CD4-positive, CD25-positive, alpha-beta regulatory T cell (primary cell): ENCODE measurements at regions not wholly inside any gene's neighbourhood (a gene's known extent, or its start where the extent isn't known, plus 50 kb on each side); places are given as distances from the start of the nearest gene placed in this dataset.
"Not testable (repeated sequence)": the region's sequence is repeated elsewhere in the genome, so short reads cannot be mapped to it uniquely, and the experiment has no call there.

Experiments
- ATAC-seq, 2 donors: fragments of 150-1000 bp; cut with Tn5 transposase; one replicate each; pipeline ENCODE4 v1.10.0; 2021; ENCODE audit warnings: low read depth in 2 of 2, moderate number of reproducible peaks in 2 of 2, moderate library complexity in 1 of 2
- DNase-seq, 3 donors: peaks; one replicate each; pipeline versions ENCODE4 v3.0.0 to v3.0.0-alpha.2; 2012 to 2022; ENCODE audit warnings: mixed read lengths in 1 of 3
- H3K27ac ChIP-seq: one replicate; pipeline ENCODE4 v1.7.0; 2013; ENCODE audit warnings: mild to moderate bottlenecking, low read length; ENCODE audit not compliant: insufficient read depth, poor library complexity, severe bottlenecking
- H3K27me3 ChIP-seq: one replicate; pipeline ENCODE4 v1.7.0; 2013; ENCODE audit warnings: low read length; ENCODE audit not compliant: control insufficient read depth, insufficient read depth
- H3K36me3 ChIP-seq: one replicate; pipeline ENCODE4 v1.7.0; 2013; ENCODE audit warnings: mild to moderate bottlenecking, low read length, moderate library complexity; ENCODE audit not compliant: control insufficient read depth, insufficient read depth
- H3K4me1 ChIP-seq: 2 replicates; pipeline ENCODE4 v1.7.0; 2013; ENCODE audit warnings: mild to moderate bottlenecking, low read length; ENCODE audit not compliant: insufficient read depth, control insufficient read depth, poor library complexity, severe bottlenecking
- H3K4me3 ChIP-seq: one replicate; pipeline ENCODE4 v1.7.0; 2013; ENCODE audit warnings: low read depth, mild to moderate bottlenecking, low read length, moderate library complexity
- H3K9me3 ChIP-seq, 2 experiments: 1 replicate in 1 of 2; 2 replicates in 1 of 2; pipeline ENCODE4 v1.7.0; 2013; ENCODE audit warnings: low read length in 2 of 2, mild to moderate bottlenecking in 1 of 2, moderate library complexity in 1 of 2; ENCODE audit not compliant: control insufficient read depth in 2 of 2
- H3K27ac Mint-ChIP-seq, 3 donors: one replicate each; pipeline ENCODE4 v1.8.0; 2020 to 2022; ENCODE audit warnings: mild to moderate bottlenecking in 3 of 3, mixed read lengths in 3 of 3, moderate library complexity in 2 of 3
- H3K27me3 Mint-ChIP-seq: one replicate; pipeline ENCODE4 v1.8.0; 2022; ENCODE audit warnings: mild to moderate bottlenecking, mixed read lengths
- H3K36me3 Mint-ChIP-seq: one replicate; pipeline ENCODE4 v1.8.0; 2020; ENCODE audit warnings: mixed read lengths
- H3K4me1 Mint-ChIP-seq, 4 donors: one replicate each; pipeline ENCODE4 v1.8.0; 2020 to 2022; ENCODE audit warnings: mixed read lengths in 4 of 4, mild to moderate bottlenecking in 1 of 4
- H3K4me3 Mint-ChIP-seq, 4 donors: one replicate each; pipeline ENCODE4 v1.8.0; 2020 to 2022; ENCODE audit warnings: mild to moderate bottlenecking in 4 of 4, mixed read lengths in 4 of 4, moderate library complexity in 3 of 4
- H3K9me3 Mint-ChIP-seq, 7 donors: one replicate each; pipeline ENCODE4 v1.8.0; 2020 to 2022; ENCODE audit warnings: mixed read lengths in 7 of 7, mild to moderate bottlenecking in 3 of 7, moderate library complexity in 2 of 7

DNA sequence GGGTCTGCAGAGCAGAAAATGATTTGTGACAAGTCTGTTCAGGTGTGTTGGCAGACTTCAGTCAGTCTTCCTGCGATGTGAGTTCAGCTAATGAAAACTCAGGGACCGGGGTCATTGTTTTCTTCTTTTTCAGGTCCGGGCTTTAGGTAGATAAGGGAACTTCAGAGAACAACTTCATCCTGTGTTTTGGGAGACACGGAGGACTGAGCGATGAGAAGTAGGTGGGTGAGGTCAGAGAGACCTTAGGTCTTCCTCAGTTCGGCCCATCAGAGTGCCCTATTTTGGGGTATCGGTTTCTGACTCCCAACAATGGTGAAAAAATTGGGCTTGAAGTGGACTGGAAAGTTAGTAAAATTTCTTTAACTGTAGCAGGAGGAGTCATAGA lies 88.9 kb upstream of the ATF7IP2 start:
- DNase-seq (no peak), ATAC-seq (no peak)
- H3K4me3 Mint-ChIP-seq, result no peak overlapping the region
- Histone ChIP-seq H3K4me3 (no peak overlapping the region), H3K27me3 (no peaks in the 10 kb centered on the region), H3K36me3 (no peaks in the 10 kb centered on the region), H3K27ac (no peak overlapping the region), H3K9me3 (peaks cover 1 to 9% of the 10 kb centered on the region in 2 experiments), H3K4me1 (no peaks in the 10 kb centered on the region)
- peaks cover 5% of the 10 kb centered on the region for H3K36me3 Mint-ChIP-seq
- H3K27ac Mint-ChIP-seq, result no peak overlapping the region
- peaks cover 0 to 3% (median 0%) of the 10 kb centered on the region in 4 donors for H3K4me1 Mint-ChIP-seq
- peaks cover 3 to 16% (median 10%) of the 10 kb centered on the region in 7 donors for H3K9me3 Mint-ChIP-seq
- peaks cover 6% of the 10 kb centered on the region for H3K27me3 Mint-ChIP-seq

DNA sequence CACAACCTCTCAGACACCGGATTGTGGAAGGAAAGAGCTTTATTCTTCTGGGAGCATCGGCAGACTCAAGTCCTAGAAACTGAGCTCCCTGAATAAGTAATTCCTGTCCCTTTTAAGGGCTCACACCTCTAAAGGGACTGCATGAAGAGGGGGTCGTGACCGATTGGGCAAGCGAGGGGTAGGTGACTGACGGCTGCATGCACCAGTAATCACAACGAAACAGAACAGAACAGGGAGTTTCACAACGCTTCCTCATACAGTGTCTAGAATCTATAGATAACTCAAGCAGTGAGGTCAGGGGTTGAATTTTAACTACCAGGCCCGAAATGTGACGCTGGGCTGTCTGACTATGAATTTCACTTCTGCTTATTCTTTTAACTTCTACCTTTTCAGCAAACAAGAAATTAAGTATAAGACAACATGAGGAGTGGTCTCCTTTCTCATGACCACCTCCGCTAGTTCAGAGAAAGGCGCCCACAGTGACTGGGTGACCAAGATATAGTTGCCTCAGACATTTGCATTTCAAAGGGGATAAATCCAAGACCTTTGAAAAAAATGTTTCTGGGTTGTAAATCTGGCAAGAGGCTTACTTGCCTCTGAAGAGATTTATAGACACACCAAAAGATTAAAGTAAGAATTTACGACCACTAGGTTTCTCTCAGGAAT lies 88.4 kb upstream of the ATF7IP2 start:
- Mint-ChIP-seq H3K36me3 (peaks cover 5% of the 10 kb centered on the region), H3K27me3 (peaks cover 6% of the 10 kb centered on the region), H3K27ac (no peak overlapping the region), H3K9me3 (peaks cover 3 to 12% (median 10%) of the 10 kb centered on the region in 7 donors), H3K4me3 (no peak overlapping the region), H3K4me1 (peaks cover 0 to 3% (median 0%) of the 10 kb centered on the region in 4 donors)
- Histone ChIP-seq H3K27ac (no peak overlapping the region), H3K9me3 (peaks cover 1 to 6% of the 10 kb centered on the region in 2 experiments), H3K36me3 (no peaks in the 10 kb centered on the region), H3K4me3 (no peak overlapping the region), H3K27me3 (no peaks in the 10 kb centered on the region), H3K4me1 (no peaks in the 10 kb centered on the region)
- ATAC-seq (peak; percentile 37 to 39), DNase-seq (no peak)

DNA sequence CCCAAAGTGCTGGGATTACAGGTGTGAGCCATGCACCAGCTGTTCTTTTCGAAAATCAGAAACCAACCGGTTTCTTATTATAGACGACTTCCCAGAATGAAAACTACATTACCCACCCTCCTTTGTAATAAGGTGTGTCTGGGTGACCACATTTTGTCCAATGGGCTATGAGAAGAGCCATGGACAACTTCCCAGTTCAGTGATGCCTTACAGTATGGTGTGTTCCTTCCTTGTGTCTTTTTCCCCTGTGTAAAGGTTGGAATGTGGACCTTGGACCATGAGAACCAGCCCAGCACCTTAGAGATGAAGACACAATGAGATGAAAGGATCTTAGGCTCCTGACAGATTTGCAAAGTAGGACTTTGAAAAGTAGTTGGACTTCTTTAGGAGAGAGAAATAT lies 85.0 kb upstream of the ATF7IP2 start:
- DNase-seq (no peak), ATAC-seq (no peak)
- Mint-ChIP-seq H3K36me3 (no peaks in the 10 kb centered on the region), H3K4me3 (no peak overlapping the region), H3K27ac (no peak overlapping the region), H3K27me3 (no peaks in the 10 kb centered on the region), H3K9me3 (peaks cover 0 to 3% (median 0%) of the 10 kb centered on the region in 7 donors), H3K4me1 (peaks cover 0 to 3% (median 0%) of the 10 kb centered on the region in 4 donors)
- Histone ChIP-seq H3K9me3 (no peaks in the 10 kb centered on the region), H3K36me3 (no peaks in the 10 kb centered on the region), H3K4me1 (no peaks in the 10 kb centered on the region), H3K27me3 (no peaks in the 10 kb centered on the region), H3K4me3 (no peak overlapping the region), H3K27ac (no peak overlapping the region)

DNA sequence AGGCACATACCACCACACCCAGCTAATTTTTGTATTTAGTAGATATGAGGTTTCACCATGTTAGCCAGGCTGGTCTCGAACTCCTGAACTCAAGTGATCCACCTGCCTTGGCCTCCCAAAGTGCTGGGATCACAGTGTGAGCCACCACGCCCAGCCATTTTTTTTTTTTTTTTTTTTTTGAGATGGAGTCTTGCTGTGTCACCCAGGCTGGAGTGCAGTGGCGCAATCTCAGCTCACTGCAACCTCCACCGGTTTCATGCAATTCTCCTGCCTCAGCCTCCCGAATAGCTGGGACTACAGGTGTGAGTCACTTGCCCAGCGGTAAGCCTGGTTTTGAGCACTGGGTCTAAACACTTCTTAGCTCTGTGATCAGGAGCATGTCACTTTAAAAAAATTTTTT lies 84.3 kb upstream of the ATF7IP2 start:
- not testable (repeated sequence) for H3K27me3 Mint-ChIP-seq, H3K9me3 Mint-ChIP-seq, H3K4me1 Mint-ChIP-seq, H3K4me3 ChIP-seq, H3K36me3 Mint-ChIP-seq, H3K27me3 ChIP-seq, H3K27ac ChIP-seq, H3K4me3 Mint-ChIP-seq, H3K4me1 ChIP-seq, H3K27ac Mint-ChIP-seq, ATAC-seq, DNase-seq, H3K9me3 ChIP-seq, H3K36me3 ChIP-seq

DNA sequence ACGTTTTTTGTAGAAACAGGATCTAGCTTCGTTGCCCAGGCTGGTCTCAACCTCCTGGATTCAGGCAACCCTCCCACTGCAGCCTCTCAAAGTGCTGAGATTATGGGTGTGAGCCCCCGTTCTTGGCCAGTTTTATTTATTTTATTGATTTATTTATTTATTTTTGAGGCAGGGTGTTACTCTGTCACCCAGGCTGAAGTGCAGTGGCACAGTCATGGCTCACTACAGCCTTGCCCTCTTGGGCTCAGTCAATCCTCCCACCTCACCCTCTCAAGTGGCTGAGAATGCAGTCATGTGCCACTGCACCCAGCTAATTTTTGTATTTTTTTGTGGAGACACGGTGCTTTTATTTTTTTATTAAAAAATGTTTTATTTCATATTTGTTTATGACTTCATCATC lies 79.9 kb upstream of the ATF7IP2 start:
- H3K4me1 Mint-ChIP-seq, result peaks cover 0 to 5% (median 0%) of the 10 kb centered on the region in 4 donors
- H3K27ac ChIP-seq, result no peak overlapping the region
- no peaks in the 10 kb centered on the region for H3K4me1 ChIP-seq
- ATAC-seq, result no peak
- no peaks in the 10 kb centered on the region for H3K36me3 ChIP-seq
- H3K4me3 ChIP-seq, result no peak overlapping the region
- H3K27me3 ChIP-seq, result no peaks in the 10 kb centered on the region
- H3K36me3 Mint-ChIP-seq, result no peaks in the 10 kb centered on the region
- H3K27ac Mint-ChIP-seq, result no peak overlapping the region
- DNase-seq, result no peak
- no peaks in the 10 kb centered on the region for H3K27me3 Mint-ChIP-seq
- no peak overlapping the region for H3K4me3 Mint-ChIP-seq
- no peaks in the 10 kb centered on the region for H3K9me3 ChIP-seq
- peaks cover 0 to 1% (median 0%) of the 10 kb centered on the region in 7 donors for H3K9me3 Mint-ChIP-seq

DNA sequence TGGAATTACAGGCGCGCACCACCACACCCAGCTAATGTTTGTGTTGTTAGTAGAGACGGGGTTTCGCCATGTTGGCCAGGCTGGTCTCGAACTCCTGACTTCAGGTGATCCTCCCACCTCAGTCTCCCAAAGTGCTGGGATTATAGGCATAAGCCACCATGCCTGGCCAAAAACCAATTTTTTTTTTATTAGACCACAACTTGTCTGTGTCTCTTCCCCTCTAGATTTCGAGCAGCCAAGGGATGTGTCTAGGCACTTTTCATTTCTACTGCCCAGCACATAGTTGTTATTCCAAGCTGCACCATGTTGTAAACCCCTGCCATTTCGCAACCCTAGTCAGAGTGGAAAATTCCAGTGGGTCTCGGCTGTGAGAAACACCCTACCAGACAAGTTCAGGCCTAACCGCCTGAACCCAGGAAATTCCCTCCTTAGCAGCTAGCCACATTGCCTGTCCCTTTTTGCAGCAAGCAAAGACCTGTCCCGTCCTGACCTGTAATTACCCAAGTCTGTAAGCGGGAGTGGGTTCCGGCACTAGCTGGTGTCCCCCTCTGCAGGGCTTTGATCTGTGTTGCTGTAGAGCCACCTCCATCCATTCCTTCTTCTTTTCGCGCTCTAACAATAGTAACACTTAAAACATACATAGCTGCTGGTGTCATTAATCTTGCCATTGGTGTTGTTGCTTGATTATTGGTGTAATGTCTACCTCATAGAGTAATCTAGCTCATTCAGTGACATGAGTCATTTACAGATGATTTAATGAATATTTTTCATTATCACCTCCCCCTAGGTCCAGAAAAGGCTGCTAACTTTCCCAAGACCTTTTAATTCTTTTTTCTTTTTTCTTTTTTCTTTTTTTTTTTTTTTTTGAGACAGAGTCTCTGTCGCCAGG lies 77.3 kb upstream of the ATF7IP2 start:
- no peaks in the 10 kb centered on the region for H3K4me1 ChIP-seq
- H3K27me3 Mint-ChIP-seq, result no peaks in the 10 kb centered on the region
- H3K4me1 Mint-ChIP-seq, result peaks cover 0 to 5% (median 1%) of the 10 kb centered on the region in 4 donors
- H3K27me3 ChIP-seq, result no peaks in the 10 kb centered on the region
- H3K4me3 ChIP-seq, result no peak overlapping the region
- DNase-seq (no peak), ATAC-seq (no peak)
- no peaks in the 10 kb centered on the region for H3K36me3 ChIP-seq
- H3K27ac Mint-ChIP-seq, result no peak overlapping the region
- peaks cover 0 to 1% (median 0%) of the 10 kb centered on the region in 7 donors for H3K9me3 Mint-ChIP-seq
- no peaks in the 10 kb centered on the region for H3K36me3 Mint-ChIP-seq
- H3K9me3 ChIP-seq, result no peaks in the 10 kb centered on the region
- no peak overlapping the region for H3K4me3 Mint-ChIP-seq
- H3K27ac ChIP-seq, result no peak overlapping the region

DNA sequence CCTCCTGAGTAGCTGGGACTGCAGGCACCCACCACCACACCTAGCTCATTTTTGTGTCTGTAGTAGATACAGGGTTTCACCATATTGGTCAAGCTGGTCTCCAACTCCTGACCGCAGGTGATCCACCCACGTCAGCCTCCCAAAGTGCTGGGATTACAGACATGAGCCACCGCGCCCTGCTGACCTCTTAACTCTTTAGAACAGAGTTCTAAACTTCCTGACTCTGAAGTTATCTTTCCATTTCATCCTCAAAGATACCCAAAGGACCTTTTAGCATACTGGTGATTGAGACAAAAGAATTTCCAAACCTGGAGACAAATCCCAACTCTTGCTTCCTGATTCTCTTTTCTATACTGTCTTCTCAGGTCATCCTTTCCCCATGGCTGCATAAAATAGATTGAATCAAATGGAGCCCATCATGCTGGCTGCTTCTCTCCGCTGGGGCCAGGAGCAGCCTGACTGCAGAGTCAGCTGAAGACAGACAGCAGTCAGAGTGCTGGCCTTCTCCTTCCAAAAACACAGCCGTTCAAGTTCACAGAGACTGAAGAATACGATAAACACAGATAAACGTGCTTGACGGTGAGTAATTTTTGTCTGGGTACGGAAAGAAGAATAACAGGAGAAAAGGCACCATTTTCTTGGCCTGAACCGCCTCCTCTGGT lies 76.5 kb upstream of the ATF7IP2 start:
- no peak for DNase-seq
- peaks cover 0 to 5% (median 1%) of the 10 kb centered on the region in 4 donors for H3K4me1 Mint-ChIP-seq

More for the DNA sequence above, 76.5 kb upstream of the ATF7IP2 start:
- Histone ChIP-seq H3K9me3 (no peaks in the 10 kb centered on the region), H3K4me1 (no peaks in the 10 kb centered on the region), H3K27ac (no peak overlapping the region), H3K27me3 (no peaks in the 10 kb centered on the region), H3K4me3 (no peak overlapping the region), H3K36me3 (no peaks in the 10 kb centered on the region)
- no peaks in the 10 kb centered on the region for H3K36me3 Mint-ChIP-seq
- H3K27me3 Mint-ChIP-seq, result no peaks in the 10 kb centered on the region
- H3K4me3 Mint-ChIP-seq, result no peak overlapping the region
- peak overlapping the region in 1 of 3 donors; percentile 56 for H3K27ac Mint-ChIP-seq
- no peak for ATAC-seq
- H3K9me3 Mint-ChIP-seq, result no peaks in the 10 kb centered on the region
